ENCODE measurements at regions not wholly inside any gene's neighbourhood (a gene's known extent, or its start where the extent isn't known, plus 50 kb on each side); places are given as distances from the start of the nearest gene placed in this dataset.

DNA sequence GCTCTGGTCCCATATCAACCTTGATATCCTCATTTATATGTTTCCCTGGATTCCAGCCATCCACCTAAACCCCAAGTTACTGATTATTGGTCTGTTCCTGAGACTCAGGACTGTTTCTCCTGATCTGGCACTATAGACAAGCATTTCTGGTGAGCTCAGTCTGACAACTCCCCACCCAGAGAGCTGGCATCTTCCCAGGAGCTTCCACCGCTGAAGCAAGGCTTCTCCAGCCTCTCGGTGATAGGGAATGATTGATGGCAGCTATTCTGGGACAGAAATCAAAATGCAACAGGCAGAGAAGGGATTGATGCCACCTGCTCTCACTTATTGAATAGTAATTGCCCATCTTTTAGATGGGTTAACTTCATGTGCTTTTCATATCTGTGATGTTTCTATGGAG, 169.7 kb upstream of the GGTLC1 start:
- Histone ChIP-seq H3K9ac (ENCODE audit: low read length) (no peak overlapping the region), H4K20me1 (ENCODE audit: low read length) (0 out of 2 replicates have a peak, but pooled peaks cover 4% of the 10 kb centered on the region), H3K4me2 (ENCODE audit: low read length) (no peak overlapping the region), H3K36me3 (ENCODE audit: low read depth, low read length) (peaks cover 40% of the 10 kb centered on the region), H3K9me2 (replicated peaks; ENCODE audit: low read length) (no peaks in the 10 kb centered on the region), H3K27me3 (ENCODE audit: low read length) (no peaks in the 10 kb centered on the region), H2AFZ (ENCODE audit: low read length) (no peak overlapping the region), H3K4me1 (ENCODE audit: insufficient read depth, low read length) (no peaks in the 10 kb centered on the region), H3K4me3 (ENCODE audit: low read length) (no peak overlapping the region), H3K9me3 (ENCODE audit: low read length) (no peaks in the 10 kb centered on the region), H3K27ac (ENCODE audit: low read length) (no peak overlapping the region), H3F3A (ENCODE audit: low read length, unreplicated experiment) (no peaks in the 10 kb centered on the region), H3K79me2 (ENCODE audit: low read length) (peaks cover 7% of the 10 kb centered on the region; the same call in 1 of the 2 replicates)
- TF ChIP-seq EZH2 (IDR thresholded peaks at IDR 0.05; ENCODE audit: low read length, unreplicated experiment) (no peak), EZH2phosphoT487 (IDR thresholded peaks at IDR 0.05; ENCODE audit: borderline replicate concordance, low read length) (no peak), CTCF (conservative IDR thresholded peaks at IDR 0.05; ENCODE audit: low read depth, low read length) (no peak)
- ChIA-PET POLR2A (ENCODE audit: unreplicated experiment) (no interaction called here), CTCF (no interaction called here)
- DNase-seq, result no peak
- ATAC-seq, result no peak
- intact Hi-C loops (cut with micrococcal nuclease), result no loop called here
- BruUV-seq (replicated peaks), result no TSS peak

DNA sequence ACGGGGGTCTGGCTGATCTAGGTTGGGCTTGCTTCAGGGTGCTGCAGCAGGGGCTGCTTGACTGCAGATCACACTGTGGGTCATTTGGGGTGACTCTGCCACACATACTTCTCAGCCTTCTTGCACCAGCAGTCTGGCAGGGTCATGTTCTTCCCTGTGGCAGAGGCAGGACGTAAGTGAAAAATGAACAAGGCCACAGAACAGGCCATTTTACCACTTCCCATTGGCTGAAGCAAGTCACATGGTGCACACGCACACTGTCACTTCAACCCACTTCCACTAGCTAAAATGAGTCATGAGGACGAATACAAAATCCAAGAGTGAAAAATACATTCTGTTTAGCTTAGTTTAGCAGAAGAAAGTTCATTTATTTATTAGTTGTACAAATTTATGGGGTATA, 168.6 kb upstream of the GGTLC1 start:
- ChIA-PET CTCF (no interaction called here), POLR2A (ENCODE audit: unreplicated experiment) (no interaction called here)
- no TSS peak for BruUV-seq (replicated peaks)
- Histone ChIP-seq H2AFZ (ENCODE audit: low read length) (no peak overlapping the region), H3K27me3 (ENCODE audit: low read length) (no peaks in the 10 kb centered on the region), H3K4me3 (ENCODE audit: low read length) (no peak overlapping the region), H4K20me1 (ENCODE audit: low read length) (0 out of 2 replicates have a peak, but pooled peaks cover 4% of the 10 kb centered on the region), H3K9me2 (replicated peaks; ENCODE audit: low read length) (no peaks in the 10 kb centered on the region), H3K9me3 (ENCODE audit: low read length) (no peaks in the 10 kb centered on the region), H3K4me1 (ENCODE audit: insufficient read depth, low read length) (no peaks in the 10 kb centered on the region), H3F3A (ENCODE audit: low read length, unreplicated experiment) (no peaks in the 10 kb centered on the region), H3K4me2 (ENCODE audit: low read length) (no peak overlapping the region), H3K79me2 (ENCODE audit: low read length) (peaks cover 7% of the 10 kb centered on the region; the same call in 1 of the 2 replicates), H3K9ac (ENCODE audit: low read length) (no peak overlapping the region), H3K27ac (ENCODE audit: low read length) (no peak overlapping the region), H3K36me3 (ENCODE audit: low read depth, low read length) (peaks cover 37% of the 10 kb centered on the region)
- DNase-seq (no peak), ATAC-seq (no peak)
- TF ChIP-seq CTCF (conservative IDR thresholded peaks at IDR 0.05; ENCODE audit: low read depth, low read length), result no peak
- no peak for TF ChIP-seq EZH2 (IDR thresholded peaks at IDR 0.05; ENCODE audit: low read length, unreplicated experiment)
- no peak for TF ChIP-seq EZH2phosphoT487 (IDR thresholded peaks at IDR 0.05; ENCODE audit: borderline replicate concordance, low read length)
- intact Hi-C loops (cut with micrococcal nuclease), result no loop called here

GRCh38 chr20:24153101-24154040, 164.8 kb upstream of the GGTLC1 start:
- Histone ChIP-seq H3K27me3 (ENCODE audit: low read length) (no peaks in the 10 kb centered on the region), H3K4me3 (ENCODE audit: low read length) (no peak overlapping the region), H2AFZ (ENCODE audit: low read length) (no peak overlapping the region), H3K9ac (ENCODE audit: low read length) (no peak overlapping the region), H3F3A (ENCODE audit: low read length, unreplicated experiment) (no peaks in the 10 kb centered on the region), H3K36me3 (ENCODE audit: low read depth, low read length) (peaks cover 23% of the 10 kb centered on the region), H3K4me2 (ENCODE audit: low read length) (no peak overlapping the region), H3K27ac (ENCODE audit: low read length) (no peak overlapping the region), H3K9me2 (replicated peaks; ENCODE audit: low read length) (no peaks in the 10 kb centered on the region), H3K9me3 (ENCODE audit: low read length) (no peaks in the 10 kb centered on the region), H4K20me1 (ENCODE audit: low read length) (no peaks in the 10 kb centered on the region), H3K4me1 (ENCODE audit: insufficient read depth, low read length) (peaks cover 10% of the 10 kb centered on the region; the same call in 1 of the 2 replicates), H3K79me2 (ENCODE audit: low read length) (peaks cover 7% of the 10 kb centered on the region; the same call in 1 of the 2 replicates)
- ATAC-seq, result no peak
- BruUV-seq (replicated peaks), result no TSS peak
- DNase-seq, result no peak
- POLR2A ChIA-PET (ENCODE audit: unreplicated experiment), result no interaction called here
- CTCF ChIA-PET, result no interaction called here
- TF ChIP-seq EZH2phosphoT487 (IDR thresholded peaks at IDR 0.05; ENCODE audit: borderline replicate concordance, low read length), result no peak
- no peak for TF ChIP-seq EZH2 (IDR thresholded peaks at IDR 0.05; ENCODE audit: low read length, unreplicated experiment)
- no peak for TF ChIP-seq CTCF (conservative IDR thresholded peaks at IDR 0.05; ENCODE audit: low read depth, low read length)
- intact Hi-C loops (cut with micrococcal nuclease), result no loop called here
